ENCODE measurements at regions not wholly inside any gene's neighbourhood (a gene's known extent, or its start where the extent isn't known, plus 50 kb on each side); places are given as distances from the start of the nearest gene placed in this dataset.

- no peak for TF ChIP-seq CTCF (IDR thresholded peaks at IDR 0.05)
- TF ChIP-seq POLR2A (IDR thresholded peaks at IDR 0.05), result no peak
These were observed 64.9 kb upstream of the HSPB3 start for GRCh38 chr5:54390539-54391031.

All from thyroid gland (tissue), 4 donors.